ENCODE measurements at regions not wholly inside any gene's neighbourhood (a gene's known extent, or its start where the extent isn't known, plus 50 kb on each side); places are given as distances from the start of the nearest gene placed in this dataset.
"Not testable (repeated sequence)": the region's sequence is repeated elsewhere in the genome, so short reads cannot be mapped to it uniquely, and the experiment has no call there.

DNA sequence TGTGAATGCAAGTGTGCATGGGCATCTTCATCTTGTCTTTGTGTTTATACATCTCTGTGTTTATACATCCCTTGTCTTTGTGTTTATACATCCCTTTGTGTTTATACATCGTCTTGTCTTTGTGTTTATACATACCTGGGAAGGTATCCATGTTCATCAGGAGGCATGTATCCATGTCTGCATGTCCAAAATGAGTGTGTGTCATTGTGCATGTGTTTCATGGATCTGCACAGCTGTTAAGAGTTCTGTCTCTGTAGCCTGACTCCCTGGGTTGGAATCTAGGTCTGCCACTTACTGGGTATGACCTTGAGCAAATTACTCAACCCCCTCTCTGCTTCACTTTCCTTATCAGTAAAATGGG is 50.1 kb upstream of the SIRPA start:
- DNase-seq, result no peak

DNA sequence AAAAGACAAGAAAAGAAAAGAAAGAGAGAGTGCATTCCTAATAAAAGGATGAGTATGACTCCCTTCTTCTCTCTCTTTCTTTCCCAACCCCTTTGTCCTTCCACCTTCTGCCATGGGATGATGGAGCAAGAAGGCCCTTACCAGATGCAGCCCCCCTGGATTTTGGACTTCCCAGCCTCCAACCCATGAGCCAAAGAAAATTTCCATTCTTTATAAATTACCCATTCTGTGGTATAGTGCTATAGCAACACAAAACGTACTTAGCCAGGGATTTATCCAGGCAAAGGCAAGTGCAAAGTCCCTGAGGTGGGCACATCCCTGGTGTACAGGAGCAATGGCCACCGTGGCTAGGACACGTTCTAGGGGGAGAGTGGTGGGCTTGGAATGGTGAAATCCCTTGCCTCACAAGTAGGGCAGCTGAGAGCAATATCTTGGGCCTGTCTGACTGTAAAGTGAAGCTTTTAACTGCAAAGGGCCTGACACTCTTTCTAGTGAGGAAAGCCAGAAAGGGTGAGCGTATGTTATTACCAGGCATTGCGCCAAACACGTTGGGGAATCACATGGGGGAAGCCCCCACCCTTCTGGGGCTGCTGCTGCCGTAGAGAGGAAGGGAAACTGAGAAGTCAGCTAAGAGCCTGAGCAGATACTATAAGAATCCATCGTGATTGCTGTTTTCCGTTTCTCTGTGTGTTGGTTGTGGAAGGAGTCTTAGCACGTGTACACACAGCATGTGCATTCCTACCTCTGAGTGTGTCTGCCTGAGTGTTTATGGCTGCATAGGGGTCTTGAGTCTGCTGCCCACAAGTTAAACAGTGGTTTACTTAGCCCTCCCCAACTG is 50.7 kb upstream of the SIRPA start:
- no peak for DNase-seq

DNA sequence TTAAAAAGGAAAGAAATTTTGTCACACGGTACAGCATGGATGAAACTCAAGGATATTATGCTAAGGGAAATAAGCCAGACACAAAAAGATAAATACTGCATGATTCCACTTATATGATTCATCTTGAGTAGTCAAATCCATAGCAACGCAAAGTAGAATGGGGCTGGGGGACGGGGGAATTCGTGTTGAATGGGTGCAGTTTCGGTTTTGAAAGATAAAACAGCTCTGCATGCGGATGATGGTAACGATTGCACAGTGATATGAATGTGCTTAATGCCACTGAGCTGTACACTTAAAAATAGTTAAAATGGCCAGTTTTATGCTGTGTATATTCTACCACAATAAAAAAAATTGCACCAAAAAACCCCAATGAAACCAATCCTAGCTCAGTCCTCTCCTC is 52.9 kb upstream of the SIRPA start:
- DNase-seq, result no peak

DNA sequence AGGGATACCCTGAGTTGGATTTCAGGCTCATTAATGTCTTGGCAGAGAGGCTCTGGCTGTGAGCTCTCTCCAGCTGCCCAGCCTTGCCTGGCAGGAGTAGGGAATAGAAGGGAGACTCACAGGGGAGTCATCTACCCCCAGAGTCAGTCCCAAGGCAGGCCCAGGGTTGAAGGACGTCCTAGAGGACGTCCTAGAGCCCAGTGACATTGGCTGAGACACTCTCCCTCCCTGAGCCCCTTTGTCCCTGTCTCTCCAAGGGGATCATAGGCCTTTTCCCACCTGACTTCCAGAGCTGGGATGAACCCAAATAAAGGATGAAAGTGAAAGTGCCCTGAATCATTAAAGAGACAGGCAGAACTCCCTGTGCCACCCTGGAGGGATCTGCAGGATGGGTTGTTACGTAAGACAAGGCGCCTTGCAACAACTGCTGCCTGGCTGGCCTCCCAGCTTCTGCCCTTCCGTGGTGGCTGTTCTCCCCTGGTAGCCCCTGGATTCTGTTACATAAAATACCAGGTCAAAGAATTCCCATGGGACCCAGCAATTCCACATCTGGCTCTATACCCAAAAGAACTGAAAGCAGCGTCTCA is 53.6 kb upstream of the SIRPA start:
- no peak for DNase-seq

DNA sequence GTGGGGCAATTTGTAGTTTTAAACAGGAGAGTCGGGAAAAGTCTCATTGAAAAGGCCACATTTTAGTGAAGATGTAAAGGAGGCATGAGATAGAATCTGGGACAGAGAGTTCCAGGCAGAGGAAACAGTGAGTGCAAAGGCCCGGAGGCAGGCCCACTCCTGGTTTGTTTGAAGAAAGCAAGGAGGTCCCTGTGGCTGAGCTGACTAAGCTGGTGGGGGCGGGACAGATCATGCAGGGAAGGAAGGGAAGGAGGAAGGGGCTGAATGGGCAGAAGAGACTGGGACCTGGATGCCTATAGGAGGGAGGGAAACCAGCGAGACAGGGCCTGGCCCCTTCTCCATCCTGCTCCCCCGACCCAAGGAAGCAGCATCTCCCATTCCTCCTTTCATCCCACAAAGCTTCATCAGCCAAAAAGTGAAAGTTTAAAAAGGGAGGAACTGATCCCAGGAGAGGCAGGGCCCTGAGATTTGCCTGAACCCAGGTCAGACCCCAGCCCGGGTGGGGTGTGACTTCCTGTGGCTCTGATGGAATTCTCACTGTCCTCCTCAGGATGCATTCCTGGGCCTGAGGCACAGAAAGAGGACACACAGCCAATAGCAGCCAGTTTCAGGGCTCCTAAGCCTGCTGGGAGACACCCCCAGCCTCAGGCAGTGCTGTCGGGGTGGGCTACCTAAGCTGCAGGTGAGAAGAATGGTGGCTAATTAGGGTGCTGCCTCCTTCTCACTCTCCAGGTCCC is 54.2 kb upstream of the SIRPA start:
- no peak for DNase-seq

DNA sequence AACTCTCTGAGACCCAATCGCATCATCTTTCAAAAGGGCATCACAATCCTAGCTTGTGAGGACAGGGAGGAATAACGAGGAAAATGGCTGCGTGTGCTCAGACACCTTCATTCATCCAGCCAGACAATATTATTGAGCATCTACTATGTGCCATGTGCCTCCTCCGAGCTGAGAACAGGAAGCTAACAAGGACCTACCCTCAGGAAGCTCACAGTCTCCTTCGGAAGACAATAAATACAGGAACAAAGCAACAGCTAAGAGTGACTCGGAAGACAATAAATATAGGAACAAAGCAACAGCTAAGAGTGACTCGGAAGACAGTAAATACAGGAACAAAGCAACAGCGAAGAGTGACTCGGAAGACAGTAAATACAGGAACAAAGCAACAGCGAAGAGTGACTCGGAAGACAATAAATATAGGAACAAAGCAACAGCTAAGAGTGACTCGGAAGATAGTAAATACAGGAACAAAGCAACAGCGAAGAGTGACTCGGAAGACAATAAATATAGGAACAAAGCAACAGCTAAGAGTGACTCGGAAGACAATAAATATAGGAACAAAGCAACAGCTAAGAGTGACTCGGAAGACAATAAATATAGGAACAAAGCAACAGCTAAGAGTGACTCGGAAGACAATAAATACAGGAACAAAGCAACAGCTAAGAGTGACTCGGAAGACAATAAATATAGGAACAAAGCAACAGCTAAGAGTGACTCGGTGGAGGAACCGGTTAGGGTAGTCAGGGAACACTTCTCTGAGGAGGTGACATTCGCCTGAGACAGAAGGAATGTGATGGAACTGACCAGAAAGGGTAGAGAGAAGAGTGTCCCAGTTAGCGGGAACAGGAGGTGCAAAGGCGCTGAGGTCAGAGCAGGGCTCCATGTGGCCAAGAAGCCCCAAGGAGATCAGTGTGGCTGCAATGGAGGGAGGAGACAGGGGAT is 55.6 kb upstream of the SIRPA start:
- DNase-seq, result not testable (repeated sequence)

DNA sequence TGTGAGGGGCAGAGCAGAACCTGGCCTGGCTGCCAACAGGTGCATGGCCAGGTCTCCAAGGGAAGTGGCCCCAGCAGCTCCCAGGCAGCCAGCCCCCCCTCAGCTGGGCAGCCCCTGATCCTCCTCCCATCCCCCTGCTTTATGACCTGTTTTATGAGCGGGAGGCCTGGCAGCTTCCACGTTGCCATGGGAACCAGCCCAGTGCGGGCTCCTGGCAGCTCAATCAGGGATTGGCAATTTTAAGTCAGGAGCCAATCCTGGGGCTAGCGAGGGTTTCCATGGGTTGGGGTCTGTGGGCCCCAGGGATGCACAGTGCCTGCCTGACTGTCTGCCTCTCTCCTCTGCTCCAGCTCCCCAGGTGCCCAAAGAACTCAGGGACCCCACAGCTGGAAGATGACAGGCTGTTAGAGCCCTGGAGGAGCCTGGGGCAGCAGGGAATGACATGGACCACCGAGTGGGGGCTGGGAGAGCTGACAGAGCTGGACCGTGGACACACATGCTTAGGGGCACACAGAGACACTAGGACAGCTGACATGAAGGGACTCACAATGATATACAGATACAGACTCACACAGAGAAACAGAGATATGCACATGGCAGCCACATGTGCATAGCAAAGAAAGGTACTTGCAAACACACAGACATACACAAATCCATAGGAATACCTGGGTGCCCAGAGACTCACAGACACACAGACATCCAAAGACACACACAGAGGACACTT is 56.5 kb upstream of the SIRPA start:
- DNase-seq, result peak; percentile 40

DNA sequence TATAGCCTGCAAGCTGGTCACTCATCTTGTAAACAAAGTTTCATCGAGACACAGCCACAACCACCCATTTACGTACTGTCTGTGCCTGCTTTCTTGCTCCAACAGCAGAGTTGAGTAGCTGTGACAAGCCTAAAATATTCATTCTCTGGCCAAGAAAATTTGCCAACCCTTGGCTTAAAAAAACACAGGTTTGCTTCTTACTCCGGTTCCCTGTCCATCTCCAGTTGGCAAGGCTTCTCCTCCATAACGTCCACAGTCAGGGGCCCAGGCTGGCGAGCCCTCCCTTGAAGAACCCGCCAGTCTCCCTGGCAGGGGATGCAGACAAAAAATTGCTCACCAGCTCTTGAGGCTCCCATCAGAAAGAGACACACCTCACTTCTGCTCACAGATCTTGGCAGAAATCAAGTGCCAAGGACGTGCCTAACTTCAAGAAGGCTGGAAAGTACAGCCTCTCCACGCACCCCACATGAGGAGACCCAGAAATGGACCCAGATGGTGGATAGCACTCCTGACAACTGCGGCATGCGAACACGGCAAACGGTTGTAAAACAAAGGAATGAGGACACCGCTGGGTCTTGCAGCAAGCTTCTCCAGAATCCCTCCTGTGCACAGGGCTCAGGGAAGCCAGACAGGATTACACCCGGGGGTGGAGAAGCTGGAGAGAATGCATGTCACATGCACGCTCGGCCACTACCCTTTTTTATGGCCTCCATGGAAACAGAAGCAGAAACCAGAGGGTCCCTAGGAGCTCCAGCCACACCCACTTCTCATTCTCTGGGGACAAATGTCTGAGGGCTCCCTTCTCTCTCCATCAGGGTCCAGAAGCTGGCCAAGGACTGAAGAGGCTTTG is 59.8 kb upstream of the SIRPA start:
- DNase-seq, result no peak

DNA sequence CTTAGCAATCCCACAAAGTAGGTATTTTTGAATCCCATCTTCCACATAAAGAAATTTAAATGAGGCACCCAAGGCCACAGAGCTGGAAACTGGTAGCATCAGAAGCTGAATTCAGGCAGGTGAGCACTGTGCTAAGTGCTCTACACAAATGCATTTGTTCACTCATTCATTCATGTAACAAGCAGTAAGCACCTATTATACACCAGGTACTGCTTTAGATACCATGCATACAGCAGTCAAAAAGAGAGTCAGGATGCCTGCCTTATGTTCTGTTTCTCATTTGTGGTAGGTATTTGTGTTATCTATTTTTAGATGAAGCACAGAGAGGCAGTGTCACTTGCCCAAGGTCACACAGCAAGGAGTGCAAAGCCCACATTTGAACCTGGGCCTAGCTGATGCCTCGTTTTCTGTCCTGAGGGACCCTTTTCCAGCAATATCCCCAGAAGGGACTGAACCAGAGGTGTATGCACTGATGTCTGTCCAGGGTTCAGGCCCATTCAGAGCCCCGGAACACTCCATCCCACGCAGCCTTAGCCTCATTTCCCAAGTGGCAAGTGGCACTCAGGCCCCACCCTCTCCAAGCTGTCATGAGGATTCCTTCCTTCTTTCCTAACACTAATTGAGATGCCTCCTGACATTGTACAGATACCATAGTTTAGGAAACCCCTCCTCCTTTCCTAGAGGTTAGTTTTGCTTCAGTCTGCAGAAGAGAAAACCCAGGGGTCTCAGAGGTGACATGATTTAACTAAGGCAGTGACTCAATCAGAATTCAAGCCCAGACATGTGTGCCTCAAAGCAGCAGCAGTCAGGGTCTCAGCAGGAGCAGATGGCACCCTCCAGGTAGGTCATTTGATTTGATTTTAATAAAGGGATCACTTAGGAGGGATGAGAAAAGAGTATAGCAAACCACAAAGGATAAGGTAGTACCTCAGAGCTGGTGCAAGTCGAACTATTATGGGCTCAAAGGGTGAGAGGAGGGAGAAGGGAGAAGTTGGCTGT is 61.2 kb upstream of the SIRPA start:
- DNase-seq, result peak; percentile 10

DNA sequence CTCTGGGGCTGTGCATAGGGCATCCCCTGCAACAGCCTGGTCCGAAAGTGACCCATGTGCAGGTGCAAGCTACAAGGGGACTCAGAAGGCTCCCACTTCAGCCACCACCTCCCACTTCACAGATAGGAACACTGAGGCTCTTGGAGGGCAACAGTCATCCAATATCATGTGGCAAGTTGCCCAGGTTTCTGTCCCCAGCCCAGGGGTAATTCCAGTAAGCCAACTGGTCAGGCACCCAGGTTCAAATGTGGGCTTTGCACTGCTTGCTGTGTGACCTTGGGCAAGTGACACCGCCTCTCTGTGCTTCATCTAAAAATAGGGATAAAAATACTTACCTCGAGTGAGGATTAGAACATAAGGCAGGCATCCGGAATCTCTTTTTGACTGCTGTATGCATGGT is 62.0 kb upstream of the SIRPA start:
- DNase-seq, result no peak

DNA sequence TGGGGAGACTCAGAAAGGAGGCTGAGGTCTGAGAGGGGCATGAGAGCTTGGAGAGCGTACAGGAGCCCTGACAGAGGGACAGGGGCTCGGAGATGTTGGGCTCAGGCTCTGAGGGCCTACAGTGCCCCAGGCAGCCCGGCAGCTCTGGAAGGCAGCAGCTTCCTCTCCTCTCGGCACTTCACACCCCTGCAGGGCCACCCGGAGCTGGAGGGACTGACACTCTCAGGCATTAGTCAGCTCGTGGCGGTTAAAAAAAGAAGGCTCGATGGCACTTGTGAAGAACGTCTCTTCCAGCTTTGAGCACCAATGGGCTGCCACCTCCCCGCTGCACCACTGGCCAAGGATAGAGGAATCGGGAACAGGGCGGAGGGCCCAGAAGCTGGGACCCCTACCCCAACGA is 62.6 kb upstream of the SIRPA start:
- no peak for DNase-seq

DNA sequence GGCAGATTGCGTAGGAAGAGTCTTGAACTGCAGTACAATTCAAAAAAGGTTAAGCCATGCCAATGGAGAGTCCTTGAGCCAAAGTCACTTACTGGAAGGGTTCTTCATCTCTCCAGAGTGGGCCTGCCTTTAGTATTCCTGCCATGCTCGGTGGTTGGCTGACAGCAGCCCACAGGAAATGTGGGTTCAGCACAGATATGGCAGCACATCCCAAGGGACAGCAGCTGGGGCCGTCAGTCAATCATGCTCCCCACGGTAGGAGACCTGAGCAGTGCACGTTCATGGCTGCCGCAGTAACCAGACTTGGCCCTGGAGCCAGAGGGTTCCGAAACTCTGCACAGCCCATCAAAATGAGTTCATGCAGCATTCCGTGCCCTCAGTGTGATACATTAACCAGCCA is 63.6 kb upstream of the SIRPA start:
- no peak for DNase-seq

DNA sequence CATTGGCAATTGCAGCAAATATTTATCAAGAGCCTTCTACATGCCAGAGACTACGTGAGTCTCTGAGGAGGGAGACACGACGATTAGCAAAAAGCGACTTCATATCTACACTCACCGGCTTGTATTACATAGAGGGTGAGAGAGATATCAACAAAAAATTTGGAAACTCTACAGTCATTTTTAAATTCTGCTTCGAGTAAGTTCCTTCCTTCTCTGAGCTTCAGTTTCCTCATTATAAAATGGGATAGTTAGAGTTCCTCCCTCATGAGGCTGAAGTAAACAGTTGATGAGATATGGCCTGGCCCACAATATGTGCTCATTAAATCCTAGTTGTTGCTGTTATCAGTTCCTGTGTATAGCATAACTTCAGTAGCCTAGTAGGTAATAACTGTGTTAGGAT is 64.1 kb upstream of the SIRPA start:
- no peak for DNase-seq

DNA sequence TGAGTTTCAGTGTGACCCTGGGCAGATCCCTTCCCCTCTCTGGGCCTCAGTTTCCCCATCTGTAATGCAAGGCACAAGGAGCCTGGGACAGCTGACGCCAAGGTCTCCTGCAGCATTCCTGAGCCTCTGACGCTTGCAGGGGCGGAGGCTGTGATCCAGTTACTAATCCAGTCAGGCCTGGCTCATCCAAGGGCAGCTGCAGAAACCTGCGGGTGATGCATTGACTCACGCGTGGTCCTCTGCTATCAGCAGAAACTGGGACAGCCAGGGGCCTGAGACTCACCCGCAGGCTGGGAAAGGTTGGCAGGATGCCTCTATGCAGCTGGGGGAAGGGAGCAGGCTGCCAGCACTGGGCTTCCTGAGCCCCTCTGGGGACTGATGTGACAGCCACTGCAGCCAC is 65.0 kb upstream of the SIRPA start:
- DNase-seq, result no peak

DNA sequence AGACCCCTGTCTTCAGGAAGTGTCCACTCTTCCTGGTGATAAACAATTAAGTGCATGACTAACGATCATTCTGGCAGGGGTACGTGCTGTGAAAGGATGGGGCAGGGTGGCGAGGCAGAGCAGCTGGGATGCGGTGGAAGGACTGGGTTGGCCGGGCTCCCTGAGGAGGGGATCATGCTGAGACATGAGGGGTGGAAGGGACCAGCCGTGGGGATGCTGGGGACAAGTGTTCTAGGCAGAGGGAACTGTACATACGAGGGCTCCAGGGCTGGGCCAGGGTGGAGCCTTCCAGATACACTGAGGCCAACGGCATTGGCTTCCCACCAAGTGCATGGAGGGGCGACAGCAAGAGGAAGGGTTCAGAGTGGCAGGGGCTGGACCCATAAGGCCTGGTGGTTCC is 65.7 kb upstream of the SIRPA start:
- no peak for DNase-seq

DNA sequence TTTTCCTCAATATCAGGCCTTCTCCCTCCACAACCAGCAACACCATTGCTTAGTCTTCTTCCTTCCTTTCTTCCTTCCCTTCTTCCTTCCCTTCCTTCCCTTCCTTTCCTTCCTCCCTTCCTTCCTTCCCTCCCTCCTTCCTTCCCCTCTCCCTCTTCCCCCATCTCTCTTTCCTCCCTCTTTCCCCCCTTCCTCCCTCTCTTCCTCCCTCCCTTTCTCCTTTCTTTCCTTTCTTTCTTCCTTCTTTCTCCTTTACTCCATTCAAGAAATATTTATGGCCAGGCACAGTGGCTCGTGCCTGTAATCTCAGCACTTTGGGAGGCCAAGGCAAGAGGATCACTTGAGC is 66.4 kb upstream of the SIRPA start:
- no peak for DNase-seq

DNA sequence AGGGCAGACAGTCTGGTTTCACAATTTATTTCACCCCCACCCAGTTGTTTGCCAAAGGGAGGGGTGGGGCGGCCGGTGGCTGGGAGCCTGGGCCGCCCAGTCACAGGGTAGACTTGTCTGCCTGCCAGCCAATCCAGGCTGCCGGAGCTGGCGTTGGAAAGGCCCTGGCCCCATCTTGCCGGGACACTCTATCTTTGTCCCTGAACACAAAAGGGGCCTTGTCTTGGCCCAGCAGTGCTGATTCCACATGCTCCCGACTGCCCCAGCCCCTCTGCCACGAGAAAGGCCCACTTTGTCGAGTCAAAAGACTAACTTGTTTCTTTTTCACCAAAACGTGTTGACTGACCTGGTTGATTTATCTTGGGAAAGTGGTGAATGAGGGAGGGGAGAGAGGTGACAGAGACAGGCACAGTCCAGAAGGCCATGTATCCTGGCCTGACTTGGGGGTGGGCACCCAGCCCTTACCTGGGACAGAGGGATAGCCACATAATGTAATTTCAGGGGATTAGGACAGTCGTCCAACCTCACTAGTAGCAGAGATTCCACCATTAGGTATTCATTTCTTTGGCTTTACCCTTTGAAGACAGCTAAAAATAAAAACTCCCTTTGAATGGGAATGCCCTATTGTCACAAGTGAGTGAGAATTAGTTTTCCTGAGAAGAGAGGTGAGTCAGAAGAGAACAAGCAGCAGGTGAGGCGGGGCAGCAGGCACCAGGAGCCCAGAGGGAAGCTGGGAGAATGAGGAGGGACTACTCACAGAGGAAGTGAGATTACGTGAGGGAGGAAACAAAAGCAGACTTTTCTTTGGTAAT is 67.0 kb upstream of the SIRPA start:
- DNase-seq, result no peak

DNA sequence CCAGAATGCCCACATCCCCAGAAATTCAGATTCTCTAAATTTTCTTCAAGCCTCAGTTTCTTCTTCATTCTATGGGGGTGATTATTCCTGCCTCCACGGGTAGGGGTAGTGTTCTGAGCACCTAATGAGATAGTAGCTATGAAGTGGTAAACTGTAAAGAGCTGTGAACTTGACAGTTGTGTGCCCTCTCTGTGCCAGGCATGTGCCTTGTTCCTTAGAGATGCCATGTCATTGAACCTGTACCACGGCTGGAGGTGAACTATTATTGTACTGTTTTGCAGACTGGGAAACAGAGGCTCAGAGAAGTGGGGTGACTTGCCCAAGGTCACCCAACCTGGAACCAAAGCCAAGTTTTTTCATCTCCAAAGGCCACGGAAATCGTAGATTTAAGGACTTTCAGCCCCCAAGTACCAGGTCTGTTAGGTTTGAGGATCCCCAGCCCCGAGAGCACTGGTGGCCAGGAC is 67.7 kb upstream of the SIRPA start:
- DNase-seq, result no peak

DNA sequence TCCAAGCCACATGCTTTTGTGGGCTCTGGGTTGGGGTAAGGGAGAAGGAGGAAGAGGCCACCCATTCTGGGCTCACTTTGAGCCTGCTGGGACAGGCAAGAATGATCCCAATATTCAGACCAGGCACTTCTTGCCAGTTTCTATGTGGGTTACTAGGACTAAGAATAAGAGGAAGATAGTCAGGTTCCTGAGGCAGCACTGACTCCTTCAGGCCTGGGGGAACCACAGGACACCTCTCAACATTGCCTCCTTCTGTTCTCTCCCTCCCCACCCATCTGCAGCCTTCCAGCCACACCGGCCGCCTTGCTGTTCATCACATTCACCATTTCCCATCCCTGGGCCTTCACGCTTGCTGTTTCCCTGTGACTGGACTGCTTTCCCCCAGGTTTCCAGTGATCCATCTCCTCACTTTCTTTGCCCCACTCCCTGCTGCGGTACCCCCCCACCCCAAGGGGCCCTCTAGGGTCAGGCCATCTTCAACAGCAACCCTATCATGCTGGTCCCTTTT is 69.2 kb upstream of the SIRPA start:
- DNase-seq, result no peak

All from NCI-H1417 treated with DMSO at 0.1 percent for 48 hours (cell line).